HG02763 (cell line): ENCODE measurements at regions not wholly inside any gene's neighbourhood (a gene's known extent, or its start where the extent isn't known, plus 50 kb on each side); places are given as distances from the start of the nearest gene placed in this dataset.
"Not testable (repeated sequence)": the region's sequence is repeated elsewhere in the genome, so short reads cannot be mapped to it uniquely, and the experiment has no call there.

Source experiments
- ATAC-seq: cut with Tn5 transposase; IDR thresholded peaks from one replicate; pipeline ENCODE4 v1.9.1; 2021; ENCODE audit warnings: mild to moderate bottlenecking, moderate library complexity; ENCODE audit not compliant: unreplicated experiment

DNA sequence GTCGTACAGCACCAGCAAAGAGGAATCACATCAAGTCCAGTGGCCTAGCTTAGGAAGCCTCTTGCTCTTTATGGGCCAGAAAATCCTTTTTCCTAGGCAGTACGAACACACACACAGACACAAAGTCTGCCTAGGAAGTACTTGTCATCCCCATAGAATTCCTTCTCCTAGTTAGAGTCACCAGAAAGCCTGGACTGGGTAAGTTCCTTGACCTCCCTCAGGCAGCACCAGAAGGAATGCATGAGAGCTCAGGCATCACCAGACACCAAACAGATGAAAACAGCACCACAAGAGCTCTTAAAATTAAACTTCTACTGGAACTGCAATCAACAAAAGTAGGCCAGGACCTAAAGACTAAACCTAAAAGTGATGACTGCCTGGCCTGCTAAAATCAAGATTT is 192.9 kb upstream of the CCDC54 start:
- no peak for ATAC-seq

GRCh38 chr3:107188262-107188661 is 189.0 kb upstream of the CCDC54 start:
- ATAC-seq, result no peak

DNA sequence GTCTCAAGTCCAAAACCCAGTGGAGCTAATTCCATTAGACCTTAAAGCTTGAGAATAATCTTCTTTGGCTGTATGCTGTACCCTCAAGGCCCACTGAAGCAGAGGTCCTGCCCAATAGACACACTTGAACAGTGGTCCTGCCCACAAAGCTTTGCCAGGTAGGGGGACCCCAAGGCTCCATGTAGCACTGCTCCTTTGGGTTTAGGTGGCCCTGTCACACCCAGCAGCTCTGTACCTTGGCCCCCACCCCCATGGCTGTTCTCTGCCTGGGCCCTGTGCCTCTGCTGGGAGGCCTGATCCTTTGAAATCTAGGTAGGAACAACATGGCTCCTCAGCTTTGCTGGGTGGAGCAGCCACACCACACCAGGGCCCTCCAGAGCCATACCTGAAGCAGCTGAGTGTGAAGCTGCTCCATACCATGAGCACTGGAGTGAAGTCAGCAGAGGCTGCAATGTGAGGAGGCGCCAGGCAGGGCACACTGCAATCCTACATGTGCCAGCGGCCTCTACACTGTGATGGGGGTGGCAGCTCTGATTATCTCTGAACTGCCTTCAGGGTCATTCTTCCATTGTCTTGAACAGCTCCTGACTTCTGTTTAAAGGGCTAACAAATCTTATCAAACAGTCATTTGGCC is 188.0 kb upstream of the CCDC54 start:
- no peak for ATAC-seq

- no peak for ATAC-seq
Observed at GRCh38 chr3:107193116-107193515, 184.1 kb upstream of the CCDC54 start.

GRCh38 chr3:107198581-107199181 is 178.6 kb upstream of the CCDC54 start:
- ATAC-seq, result no peak

DNA sequence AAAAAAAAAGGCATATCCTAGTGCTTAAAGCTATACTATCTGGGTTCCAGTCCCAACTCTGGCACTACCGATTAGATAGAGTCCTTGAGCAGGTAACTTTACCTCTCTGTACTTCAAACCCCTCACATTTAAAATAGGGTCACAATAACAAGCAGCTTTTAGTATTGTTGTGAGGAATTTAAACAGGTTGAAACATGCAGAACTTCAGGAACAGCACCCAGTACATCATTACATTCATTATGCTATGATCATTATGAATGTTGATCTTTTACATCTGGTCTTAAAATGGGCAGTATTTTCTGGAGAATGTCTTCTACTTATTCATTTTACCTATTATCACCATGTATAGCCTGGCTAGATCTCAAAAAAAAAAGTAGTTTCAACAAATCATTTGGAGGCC is 176.1 kb upstream of the CCDC54 start:
- no peak for ATAC-seq

DNA sequence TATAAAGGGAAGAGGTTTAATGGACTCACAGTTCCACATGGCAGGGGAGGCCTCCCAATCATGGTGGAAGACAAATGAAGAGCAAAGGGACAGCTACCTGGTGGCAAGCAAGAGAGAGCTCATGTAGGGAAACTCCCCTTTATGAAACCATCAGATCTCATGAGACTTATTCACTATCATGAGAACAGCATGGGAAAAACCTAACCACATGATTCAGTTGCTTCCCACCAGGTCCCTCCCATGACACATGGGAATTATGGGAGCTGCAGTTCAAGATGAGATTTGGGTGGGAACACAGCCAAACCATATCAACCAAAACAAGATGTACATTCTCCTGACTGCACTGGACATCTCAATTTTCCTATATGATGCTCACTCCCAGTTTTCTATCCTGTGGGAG is 174.4 kb upstream of the CCDC54 start:
- not testable (repeated sequence) for ATAC-seq

DNA sequence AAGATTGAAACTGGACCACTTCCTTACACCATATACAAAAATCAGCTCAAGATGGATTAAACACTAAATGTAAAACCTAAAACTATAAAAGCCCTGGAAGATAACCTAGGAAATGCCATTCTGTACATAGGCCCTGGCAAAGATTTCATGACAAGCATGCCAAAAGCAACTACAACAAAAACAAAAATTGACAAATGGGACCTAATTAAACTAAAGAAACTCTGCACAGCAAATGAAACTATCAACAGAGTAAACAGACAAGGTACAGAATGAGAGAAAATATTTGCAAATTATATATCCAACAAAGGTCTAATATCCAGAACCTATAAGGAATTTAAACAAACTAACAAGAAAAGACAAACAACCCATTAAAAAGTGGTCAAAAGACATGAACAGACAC is 173.1 kb upstream of the CCDC54 start:
- ATAC-seq, result no peak

GRCh38 chr3:107205358-107205757 is 171.9 kb upstream of the CCDC54 start:
- no peak for ATAC-seq

- ATAC-seq, result no peak
Observed at GRCh38 chr3:107206141-107206540, 171.1 kb upstream of the CCDC54 start.

DNA sequence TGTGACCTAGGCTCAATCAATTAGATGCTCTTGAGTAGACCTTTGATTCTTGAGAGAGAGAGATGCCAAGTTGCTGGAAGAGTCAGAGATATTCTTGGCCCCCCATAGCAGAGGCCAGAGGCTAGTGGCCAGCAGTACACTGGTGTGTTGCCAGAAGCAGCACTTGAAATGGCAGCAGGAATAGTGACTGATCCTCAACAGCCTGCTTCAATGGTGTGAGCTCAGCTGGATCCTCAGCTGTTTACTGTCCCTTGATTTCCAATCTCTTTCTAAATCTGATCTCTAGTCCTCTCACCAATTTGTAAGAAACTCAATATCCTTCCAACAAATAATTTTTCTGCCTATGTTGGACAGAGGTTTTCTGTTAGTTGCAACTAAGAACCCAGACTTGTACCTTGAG is 170.3 kb upstream of the CCDC54 start:
- no peak for ATAC-seq

DNA sequence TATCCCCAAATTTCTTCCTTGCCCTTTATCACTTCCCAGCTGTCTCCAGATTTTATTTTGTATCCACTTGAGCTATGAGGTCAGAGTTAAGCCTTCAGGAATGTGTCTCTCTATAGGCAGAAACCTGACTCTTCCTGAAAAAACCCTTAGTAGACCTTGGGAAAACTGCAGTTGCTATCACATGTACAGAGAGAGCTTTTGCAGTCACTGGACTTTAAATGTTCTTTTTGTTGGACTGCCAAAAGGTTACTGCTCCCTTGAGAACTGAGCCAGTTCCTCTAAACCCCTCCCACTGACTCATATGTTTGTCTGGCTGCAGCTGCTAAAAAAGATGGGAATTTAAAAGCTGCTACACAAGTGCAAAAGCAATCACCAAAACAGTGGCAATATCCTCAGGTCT is 169.1 kb upstream of the CCDC54 start:
- no peak for ATAC-seq

- ATAC-seq, result no peak
Observed at GRCh38 chr3:107208796-107209195, 168.4 kb upstream of the CCDC54 start.

DNA sequence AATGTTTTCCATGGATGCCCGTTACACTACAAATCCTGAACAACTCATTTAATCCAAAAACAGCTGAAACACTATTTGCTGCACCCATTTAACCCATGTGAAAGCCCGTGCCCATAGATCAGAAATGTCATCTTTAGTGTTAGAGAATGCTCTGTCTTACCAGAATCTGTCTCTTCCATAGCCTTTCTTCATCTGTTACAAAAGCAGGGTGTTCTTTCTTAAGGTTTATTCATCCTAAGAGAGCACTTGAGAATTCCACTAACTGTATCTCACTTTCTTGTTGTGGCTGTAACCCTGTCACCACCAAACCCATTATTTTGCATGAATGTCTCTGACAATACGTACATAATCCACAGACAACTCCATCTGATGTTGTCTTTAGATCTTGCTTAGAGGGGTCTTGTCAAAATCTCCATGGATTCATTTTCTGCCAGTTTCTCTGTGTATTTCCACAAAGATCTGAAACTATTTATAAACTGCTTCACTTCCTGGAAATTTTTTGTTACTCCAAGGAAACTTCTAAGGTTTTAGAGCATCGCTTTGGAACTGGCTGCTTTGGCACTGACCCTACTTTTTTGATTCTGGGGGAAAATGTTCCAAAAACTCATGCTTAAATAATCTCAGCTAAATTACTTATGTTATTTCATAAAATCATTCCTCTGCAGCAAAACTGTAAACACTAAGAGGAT is 167.8 kb upstream of the CCDC54 start:
- ATAC-seq, result no peak

- no peak for ATAC-seq
Observed at GRCh38 chr3:107211608-107212007, 165.6 kb upstream of the CCDC54 start.

- no peak for ATAC-seq
Observed at GRCh38 chr3:107212618-107213017, 164.6 kb upstream of the CCDC54 start.

DNA sequence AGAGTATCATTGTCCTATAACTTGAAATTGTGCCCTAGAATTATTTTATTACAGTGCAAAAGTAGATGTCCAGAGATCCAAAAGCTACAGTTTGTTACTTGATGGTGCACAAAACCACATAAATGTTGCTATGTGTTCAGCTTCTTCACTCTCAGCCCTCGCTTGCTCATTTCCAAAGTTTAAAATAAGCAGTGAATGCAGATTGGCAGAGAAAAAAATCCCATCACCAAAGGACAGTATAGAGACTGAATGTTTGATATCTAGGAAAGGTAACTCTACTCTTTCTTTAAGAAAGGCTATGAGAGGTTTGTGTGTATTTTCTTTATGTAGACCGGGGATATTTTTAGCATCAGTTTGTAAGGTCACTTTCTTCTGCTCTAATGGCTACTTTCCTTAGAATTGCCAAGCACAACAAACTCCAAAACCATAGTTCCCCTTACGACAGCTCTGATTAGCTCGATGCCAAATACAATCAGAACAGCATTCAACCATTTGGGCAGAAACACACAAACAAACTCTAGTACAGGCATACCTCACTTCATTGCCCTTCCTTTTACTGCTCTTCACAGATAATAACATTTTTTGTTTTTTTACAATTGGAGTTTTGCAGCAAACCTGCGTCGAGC is 164.1 kb upstream of the CCDC54 start:
- no peak for ATAC-seq

DNA sequence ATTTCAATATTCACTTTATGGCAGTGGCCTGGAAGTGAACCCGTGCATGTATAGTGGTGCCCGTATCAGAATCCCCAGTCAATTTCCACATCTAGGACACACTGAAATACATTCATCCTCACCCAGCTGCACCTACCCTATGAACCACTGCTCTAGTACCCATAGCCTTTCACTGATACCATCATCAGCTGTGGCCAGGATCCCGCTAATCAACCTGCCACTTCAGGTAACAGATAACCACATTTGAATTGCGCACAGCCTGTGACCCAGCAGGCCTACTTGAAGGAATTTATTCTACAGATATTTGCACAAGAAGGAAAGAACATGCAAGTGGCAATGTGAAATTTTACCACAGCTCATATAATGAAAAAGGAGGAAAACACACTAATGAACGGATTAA is 161.0 kb upstream of the CCDC54 start:
- no peak for ATAC-seq

GRCh38 chr3:107216711-107217110 is 160.5 kb upstream of the CCDC54 start:
- no peak for ATAC-seq

DNA sequence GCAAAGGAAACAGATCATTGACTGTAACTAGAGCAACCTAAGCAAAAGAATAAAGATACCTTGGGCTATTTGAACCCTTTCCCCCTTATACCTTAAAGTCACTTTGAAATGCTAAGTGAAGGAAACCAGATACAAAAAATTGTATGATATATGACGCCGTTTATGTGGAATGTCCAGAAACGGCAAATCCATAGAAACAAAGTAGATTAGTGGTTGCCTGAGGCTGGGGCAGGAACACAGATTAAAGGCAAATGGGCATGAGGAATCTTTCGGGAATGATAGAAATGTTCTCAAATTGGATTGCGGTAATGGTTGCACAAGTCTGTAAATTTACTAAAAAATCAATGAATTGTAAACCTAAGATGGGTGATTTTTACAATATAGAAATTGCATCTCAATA is 160.1 kb upstream of the CCDC54 start:
- no peak for ATAC-seq

GRCh38 chr3:107218864-107219269 is 158.4 kb upstream of the CCDC54 start:
- no peak for ATAC-seq

DNA sequence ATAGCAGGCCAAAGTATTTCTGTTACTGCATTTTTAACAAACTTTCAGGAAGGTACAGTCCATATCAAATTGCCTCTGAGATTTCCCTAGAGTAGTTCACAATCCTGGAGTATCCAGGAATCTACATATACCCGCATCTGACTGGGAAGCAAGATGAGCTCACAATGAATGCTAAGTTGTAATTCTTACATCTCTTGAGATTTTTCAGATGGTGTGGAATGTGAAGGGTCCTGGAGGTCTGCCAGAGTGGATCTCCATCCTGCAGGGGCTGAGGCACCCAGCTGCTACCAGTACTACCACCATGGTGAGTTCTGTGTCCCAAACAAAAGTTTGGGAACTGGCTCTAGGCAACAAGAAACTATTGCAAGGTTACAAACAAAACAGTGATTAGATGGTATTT is 156.7 kb upstream of the CCDC54 start:
- no peak for ATAC-seq
